Coronary artery (tissue), 2 donors: ENCODE measurements at regions not wholly inside any gene's neighbourhood (a gene's known extent, or its start where the extent isn't known, plus 50 kb on each side); places are given as distances from the start of the nearest gene placed in this dataset.

Source experiments
- DNase-seq: peaks from one replicate; pipeline ENCODE4 v3.0.0-alpha.2; 2017; ENCODE audit warnings: low spot score
- H3K27ac ChIP-seq, 2 donors: fragments of 200-600 bp; sonication (generic); one replicate each; pipeline ENCODE4 v1.5.1; 2016 to 2019
- H3K4me3 ChIP-seq: fragments of 200-600 bp; sonication (generic); 2 replicates; pipeline ENCODE4 v1.5.1; 2016; ENCODE audit warnings: mild to moderate bottlenecking, moderate library complexity
- CTCF ChIP-seq: fragments of 200-600 bp; sonication (generic); IDR thresholded peaks from one replicate; pipeline ENCODE4 v1.5.1; 2019; ENCODE audit warnings: antibody characterized with exemption

- H3K4me3 ChIP-seq, result no peak overlapping the region
- TF ChIP-seq CTCF, result no peak
- DNase-seq, result no peak
- H3K27ac ChIP-seq, result no peak overlapping the region
Observed at GRCh38 chr3:72042397-72043203, 257.7 kb upstream of the PROK2 start.

GRCh38 chr3:72041511-72041910 is 256.6 kb upstream of the PROK2 start:
- H3K27ac ChIP-seq, result no peak overlapping the region
- TF ChIP-seq CTCF, result no peak
- DNase-seq, result no peak
- no peak overlapping the region for H3K4me3 ChIP-seq

- H3K27ac ChIP-seq, result no peak overlapping the region
- no peak overlapping the region for H3K4me3 ChIP-seq
- no peak for DNase-seq
- TF ChIP-seq CTCF, result no peak
Observed at GRCh38 chr3:72041076-72041475, 256.1 kb upstream of the PROK2 start.

- TF ChIP-seq CTCF, result no peak
- no peak for DNase-seq
- Histone ChIP-seq H3K27ac (no peak overlapping the region), H3K4me3 (no peak overlapping the region)
Observed at GRCh38 chr3:72039677-72040076, 254.7 kb upstream of the PROK2 start.

GRCh38 chr3:72036899-72037298 is 252.0 kb upstream of the PROK2 start:
- Histone ChIP-seq H3K4me3 (no peak overlapping the region), H3K27ac (no peak overlapping the region)
- TF ChIP-seq CTCF, result no peak
- DNase-seq, result no peak

GRCh38 chr3:72035606-72036005 is 250.7 kb upstream of the PROK2 start:
- Histone ChIP-seq H3K4me3 (no peak overlapping the region), H3K27ac (no peak overlapping the region)
- no peak for DNase-seq
- no peak for TF ChIP-seq CTCF

GRCh38 chr3:72034986-72035385 is 250.0 kb upstream of the PROK2 start:
- DNase-seq, result no peak
- TF ChIP-seq CTCF, result no peak
- Histone ChIP-seq H3K27ac (no peak overlapping the region), H3K4me3 (no peak overlapping the region)
